ENCODE measurements at regions not wholly inside any gene's neighbourhood (a gene's known extent, or its start where the extent isn't known, plus 50 kb on each side); places are given as distances from the start of the nearest gene placed in this dataset.

- no peak for DNase-seq
Observed at GRCh38 chr14:34124585-34124984, 173.7 kb upstream of the EGLN3 start.

GRCh38 chr14:34122650-34123049, 171.8 kb upstream of the EGLN3 start:
- no peak for DNase-seq

- DNase-seq, result no peak
Observed at GRCh38 chr14:34122081-34122480, 171.2 kb upstream of the EGLN3 start.

- DNase-seq, result no peak
Observed at GRCh38 chr14:34120185-34120977, 169.5 kb upstream of the EGLN3 start.

GRCh38 chr14:34119107-34119858, 168.4 kb upstream of the EGLN3 start:
- DNase-seq, result no peak

- no peak for DNase-seq
Observed at GRCh38 chr14:34113991-34114390, 163.1 kb upstream of the EGLN3 start.

- no peak for DNase-seq
Observed at GRCh38 chr14:34113005-34113511, 162.2 kb upstream of the EGLN3 start.

- no peak for DNase-seq
Observed at GRCh38 chr14:34111953-34112352, 161.1 kb upstream of the EGLN3 start.

GRCh38 chr14:34111505-34111904, 160.6 kb upstream of the EGLN3 start:
- no peak for DNase-seq

GRCh38 chr14:34110531-34110930, 159.7 kb upstream of the EGLN3 start:
- DNase-seq, result no peak

- DNase-seq, result no peak
Observed at GRCh38 chr14:34107441-34107840, 156.6 kb upstream of the EGLN3 start.

GRCh38 chr14:34106310-34106709, 155.4 kb upstream of the EGLN3 start:
- DNase-seq, result no peak

GRCh38 chr14:34104489-34105397, 153.9 kb upstream of the EGLN3 start:
- DNase-seq, result no peak

GRCh38 chr14:34103176-34103575, 152.3 kb upstream of the EGLN3 start:
- no peak for DNase-seq

- no peak for DNase-seq
Observed at GRCh38 chr14:34099635-34100034, 148.8 kb upstream of the EGLN3 start.

- no peak for DNase-seq
Observed at GRCh38 chr14:34098985-34099349, 148.1 kb upstream of the EGLN3 start.

GRCh38 chr14:34098045-34098984, 147.4 kb upstream of the EGLN3 start:
- DNase-seq, result no peak

- DNase-seq, result no peak
Observed at GRCh38 chr14:34097644-34098043, 146.8 kb upstream of the EGLN3 start.

GRCh38 chr14:34094384-34094783, 143.5 kb upstream of the EGLN3 start:
- DNase-seq, result no peak

- DNase-seq, result no peak
Observed at GRCh38 chr14:34093883-34094282, 143.0 kb upstream of the EGLN3 start.

GRCh38 chr14:34090451-34090850, 139.6 kb upstream of the EGLN3 start:
- DNase-seq, result no peak

- DNase-seq, result no peak
Observed at GRCh38 chr14:34088914-34089313, 138.0 kb upstream of the EGLN3 start.
